ENCODE measurements at regions not wholly inside any gene's neighbourhood (a gene's known extent, or its start where the extent isn't known, plus 50 kb on each side); places are given as distances from the start of the nearest gene placed in this dataset.
"Not testable (repeated sequence)": the region's sequence is repeated elsewhere in the genome, so short reads cannot be mapped to it uniquely, and the experiment has no call there.

GRCh38 chr10:64191286-64191685 lies 670.1 kb downstream of the REEP3 start:
- Histone ChIP-seq H3K9ac (ENCODE audit: low read length) (no peak overlapping the region), H3K4me3 (ENCODE audit: low read depth, low read length, poor library complexity, severe bottlenecking) (no peak overlapping the region), H3K27ac (ENCODE audit: low read depth, low read length, poor library complexity, severe bottlenecking) (no peak overlapping the region), H3K9me2 (ENCODE audit: low read depth, low read length) (no peaks in the 10 kb centered on the region), H3K4me1 (ENCODE audit: insufficient read depth, low read length, severe bottlenecking) (no peaks in the 10 kb centered on the region), H3K27me3 (ENCODE audit: insufficient read depth, low read length) (no peaks in the 10 kb centered on the region), H3K79me2 (ENCODE audit: insufficient read depth, low read length) (no peaks in the 10 kb centered on the region), H4K20me1 (ENCODE audit: insufficient read depth, low read length) (no peaks in the 10 kb centered on the region), H3K4me2 (ENCODE audit: low read length) (no peak overlapping the region), H2AFZ (ENCODE audit: low read length) (no peak overlapping the region), H3F3A (ENCODE audit: insufficient read depth, low read length) (no peaks in the 10 kb centered on the region), H3K9me3 (ENCODE audit: low read length) (no peaks in the 10 kb centered on the region), H3K36me3 (ENCODE audit: insufficient read depth, low read length) (no peaks in the 10 kb centered on the region)
- TF ChIP-seq EZH2 (IDR thresholded peaks at IDR 0.05; ENCODE audit: borderline replicate concordance, low read length) = no peak
- no peak for TF ChIP-seq CTCF (IDR thresholded peaks at IDR 0.05; ENCODE audit: low read length)

- Histone ChIP-seq H3K9me2 (ENCODE audit: low read depth, low read length) (no peaks in the 10 kb centered on the region), H3K9me3 (ENCODE audit: low read length) (no peaks in the 10 kb centered on the region), H2AFZ (ENCODE audit: low read length) (no peak overlapping the region), H3F3A (ENCODE audit: insufficient read depth, low read length) (no peaks in the 10 kb centered on the region), H3K79me2 (ENCODE audit: insufficient read depth, low read length) (no peaks in the 10 kb centered on the region), H3K4me3 (ENCODE audit: low read depth, low read length, poor library complexity, severe bottlenecking) (no peak overlapping the region), H3K9ac (ENCODE audit: low read length) (no peak overlapping the region), H3K27me3 (ENCODE audit: insufficient read depth, low read length) (no peaks in the 10 kb centered on the region), H3K27ac (ENCODE audit: low read depth, low read length, poor library complexity, severe bottlenecking) (no peak overlapping the region), H4K20me1 (ENCODE audit: insufficient read depth, low read length) (no peaks in the 10 kb centered on the region), H3K4me2 (ENCODE audit: low read length) (no peak overlapping the region), H3K4me1 (ENCODE audit: insufficient read depth, low read length, severe bottlenecking) (no peaks in the 10 kb centered on the region), H3K36me3 (ENCODE audit: insufficient read depth, low read length) (no peaks in the 10 kb centered on the region)
- TF ChIP-seq CTCF (IDR thresholded peaks at IDR 0.05; ENCODE audit: low read length) (no peak), EZH2 (IDR thresholded peaks at IDR 0.05; ENCODE audit: borderline replicate concordance, low read length) (no peak)
Observed at GRCh38 chr10:64196638-64197315, 675.6 kb downstream of the REEP3 start.

DNA sequence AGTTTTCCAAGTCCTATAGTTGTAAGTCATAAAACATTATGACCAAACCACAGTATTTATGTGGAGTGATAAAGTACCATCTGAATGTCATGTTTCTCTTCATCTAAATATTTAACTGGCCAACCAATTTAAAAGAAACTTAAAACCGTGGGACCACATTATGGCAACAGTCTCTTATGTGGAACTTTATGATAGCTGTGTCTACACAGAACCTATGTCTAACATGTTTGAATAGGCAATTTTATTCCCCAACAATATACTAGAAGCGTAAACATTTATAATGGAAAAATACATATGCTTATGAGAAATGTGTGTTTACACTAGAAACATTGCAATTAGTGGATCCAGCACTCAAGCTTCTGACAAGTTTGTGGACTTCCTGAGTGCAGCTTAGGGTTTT lies 680.7 kb downstream of the REEP3 start:
- Histone ChIP-seq H3K9me2 (ENCODE audit: low read depth, low read length) (no peaks in the 10 kb centered on the region), H3K27me3 (ENCODE audit: insufficient read depth, low read length) (no peaks in the 10 kb centered on the region), H4K20me1 (ENCODE audit: insufficient read depth, low read length) (no peaks in the 10 kb centered on the region), H3K9me3 (ENCODE audit: low read length) (no peaks in the 10 kb centered on the region), H3F3A (ENCODE audit: insufficient read depth, low read length) (no peaks in the 10 kb centered on the region), H3K27ac (ENCODE audit: low read depth, low read length, poor library complexity, severe bottlenecking) (no peak overlapping the region), H3K4me3 (ENCODE audit: low read depth, low read length, poor library complexity, severe bottlenecking) (no peak overlapping the region), H2AFZ (ENCODE audit: low read length) (no peak overlapping the region), H3K4me2 (ENCODE audit: low read length) (no peak overlapping the region), H3K9ac (ENCODE audit: low read length) (no peak overlapping the region), H3K79me2 (ENCODE audit: insufficient read depth, low read length) (no peaks in the 10 kb centered on the region), H3K36me3 (ENCODE audit: insufficient read depth, low read length) (no peaks in the 10 kb centered on the region), H3K4me1 (ENCODE audit: insufficient read depth, low read length, severe bottlenecking) (no peaks in the 10 kb centered on the region)
- TF ChIP-seq CTCF (IDR thresholded peaks at IDR 0.05; ENCODE audit: low read length) (no peak), EZH2 (IDR thresholded peaks at IDR 0.05; ENCODE audit: borderline replicate concordance, low read length) (no peak)

DNA sequence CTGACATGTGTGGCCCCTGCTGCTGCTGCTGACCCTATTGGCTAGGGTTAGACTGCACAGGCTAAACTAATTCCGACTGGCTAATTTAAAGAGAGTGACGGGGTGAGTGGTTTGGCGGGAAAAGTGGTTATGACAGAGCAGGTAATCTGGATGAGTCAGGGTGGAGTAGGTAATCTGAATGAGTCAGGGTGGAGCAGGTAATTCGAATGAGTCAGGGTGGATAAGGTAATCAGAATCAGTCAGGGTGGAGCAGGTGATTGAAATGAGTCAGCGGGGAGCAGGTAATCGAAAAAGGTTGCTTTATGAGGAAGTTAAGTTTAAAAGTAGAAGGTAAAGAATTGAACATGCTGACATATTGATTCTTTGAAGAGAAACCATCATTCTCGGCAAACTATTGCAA lies 683.3 kb downstream of the REEP3 start:
- not testable (repeated sequence) for H3K9me3 ChIP-seq (ENCODE audit: low read length); H3K36me3 ChIP-seq (ENCODE audit: insufficient read depth, low read length); H4K20me1 ChIP-seq (ENCODE audit: insufficient read depth, low read length); H3K79me2 ChIP-seq (ENCODE audit: insufficient read depth, low read length); H3K4me2 ChIP-seq (ENCODE audit: low read length); H3K27me3 ChIP-seq (ENCODE audit: insufficient read depth, low read length); H3F3A ChIP-seq (ENCODE audit: insufficient read depth, low read length); H3K4me1 ChIP-seq (ENCODE audit: insufficient read depth, low read length, severe bottlenecking); H3K4me3 ChIP-seq (ENCODE audit: low read depth, low read length, poor library complexity, severe bottlenecking); H2AFZ ChIP-seq (ENCODE audit: low read length); H3K9ac ChIP-seq (ENCODE audit: low read length); H3K27ac ChIP-seq (ENCODE audit: low read depth, low read length, poor library complexity, severe bottlenecking); H3K9me2 ChIP-seq (ENCODE audit: low read depth, low read length)
